ENCODE measurements at regions not wholly inside any gene's neighbourhood (a gene's known extent, or its start where the extent isn't known, plus 50 kb on each side); places are given as distances from the start of the nearest gene placed in this dataset.
"Not testable (repeated sequence)": the region's sequence is repeated elsewhere in the genome, so short reads cannot be mapped to it uniquely, and the experiment has no call there.

DNA sequence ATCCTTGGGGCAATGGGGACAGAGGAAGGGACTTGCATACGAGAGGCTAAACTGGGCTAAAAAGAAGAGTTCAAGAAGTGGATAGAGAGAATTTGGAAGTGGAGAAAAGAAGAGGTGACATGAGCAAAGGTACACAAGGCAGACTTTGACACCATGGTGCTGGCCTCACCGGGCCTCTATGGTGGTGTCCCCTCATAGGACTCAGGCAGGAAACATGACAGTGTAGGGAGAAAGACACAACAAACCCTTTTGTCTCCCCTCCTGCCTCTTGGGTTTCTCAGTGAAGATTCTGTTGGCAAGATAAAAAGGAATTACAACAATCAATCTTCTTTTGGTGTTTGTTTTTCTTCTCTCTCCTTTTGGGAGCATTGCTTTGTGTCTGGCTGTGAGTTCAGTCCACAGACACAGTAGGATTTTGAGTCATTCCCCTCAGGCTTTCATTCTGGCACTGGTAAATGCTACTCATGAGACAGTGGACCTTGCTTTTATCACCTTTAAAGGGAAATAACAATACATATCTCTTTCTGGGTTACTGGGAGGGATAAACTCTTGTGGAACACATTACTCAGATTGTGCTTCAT lies 827.7 kb downstream of the TNS3 start:
- TF ChIP-seq, protein P1, sequence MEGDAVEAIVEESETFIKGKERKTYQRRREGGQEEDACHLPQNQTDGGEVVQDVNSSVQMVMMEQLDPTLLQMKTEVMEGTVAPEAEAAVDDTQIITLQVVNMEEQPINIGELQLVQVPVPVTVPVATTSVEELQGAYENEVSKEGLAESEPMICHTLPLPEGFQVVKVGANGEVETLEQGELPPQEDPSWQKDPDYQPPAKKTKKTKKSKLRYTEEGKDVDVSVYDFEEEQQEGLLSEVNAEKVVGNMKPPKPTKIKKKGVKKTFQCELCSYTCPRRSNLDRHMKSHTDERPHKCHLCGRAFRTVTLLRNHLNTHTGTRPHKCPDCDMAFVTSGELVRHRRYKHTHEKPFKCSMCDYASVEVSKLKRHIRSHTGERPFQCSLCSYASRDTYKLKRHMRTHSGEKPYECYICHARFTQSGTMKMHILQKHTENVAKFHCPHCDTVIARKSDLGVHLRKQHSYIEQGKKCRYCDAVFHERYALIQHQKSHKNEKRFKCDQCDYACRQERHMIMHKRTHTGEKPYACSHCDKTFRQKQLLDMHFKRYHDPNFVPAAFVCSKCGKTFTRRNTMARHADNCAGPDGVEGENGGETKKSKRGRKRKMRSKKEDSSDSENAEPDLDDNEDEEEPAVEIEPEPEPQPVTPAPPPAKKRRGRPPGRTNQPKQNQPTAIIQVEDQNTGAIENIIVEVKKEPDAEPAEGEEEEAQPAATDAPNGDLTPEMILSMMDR (IDR thresholded peaks at IDR 0.05; ENCODE audit: unreplicated experiment), result no peak
- Mint-ChIP-seq H3K9me3 (ENCODE audit: unreplicated experiment) (no peaks in the 10 kb centered on the region), H3K4me3 (ENCODE audit: unreplicated experiment) (no peak overlapping the region), H3K27ac (ENCODE audit: low read depth, unreplicated experiment) (peak overlapping the region; percentile 47), H3K4me1 (ENCODE audit: insufficient read depth, unreplicated experiment) (peaks cover 42% of the 10 kb centered on the region), H3K27me3 (ENCODE audit: insufficient read depth, unreplicated experiment) (no peaks in the 10 kb centered on the region), H3K36me3 (ENCODE audit: insufficient read depth, unreplicated experiment) (no peaks in the 10 kb centered on the region)
- ChIA-PET POLR2A (interaction anchor here (2.6 kb wide), 1 partner anchor 178 kb away, joined by 16 read pairs; no protein-coding TSS in a partner anchor), CTCF (interaction anchor here (0.5 kb wide), 1 partner anchor 214 kb away, joined by 3 read pairs; no protein-coding TSS in a partner anchor)
- peak; percentile 81 for DNase-seq (ENCODE audit: unreplicated experiment)
- no TSS peak for BruUV-seq (replicated peaks)
- intact Hi-C loops (cut with micrococcal nuclease), result loop anchor here (5.0 to 10.0 kb wide), 2 partner anchors 299 to 333 kb away; no protein-coding TSS in a partner anchor

DNA sequence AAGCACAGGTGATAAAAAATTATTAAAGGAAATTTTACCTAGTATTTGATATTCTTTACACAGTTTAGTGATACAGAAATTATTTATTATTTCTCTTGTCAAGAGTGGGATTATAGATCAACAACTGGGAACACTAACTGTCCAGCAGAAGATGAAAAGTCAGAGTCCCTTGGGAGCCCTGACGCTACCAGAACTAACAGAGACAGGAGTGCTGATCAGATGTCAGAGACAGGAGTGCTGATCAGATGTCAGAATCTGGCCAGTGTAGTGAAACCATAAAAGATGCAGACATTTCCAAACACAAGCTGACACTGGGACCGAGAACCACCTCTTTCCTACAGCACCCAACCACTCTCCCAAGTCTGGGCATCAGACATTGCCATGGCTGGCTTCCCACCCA lies 828.2 kb downstream of the TNS3 start:
- ChIA-PET CTCF (interaction anchor here (0.6 kb wide), 1 partner anchor 11 kb away, joined by 3 read pairs; no protein-coding TSS in a partner anchor), POLR2A (interaction anchor here (1.0 to 2.6 kb wide), 7 partner anchors 9 to 829 kb away, joined by 3 to 16 read pairs (median 4); no protein-coding TSS in a partner anchor)
- H3K4me1 Mint-ChIP-seq (ENCODE audit: insufficient read depth, unreplicated experiment), result peaks cover 42% of the 10 kb centered on the region
- no peaks in the 10 kb centered on the region for H3K27me3 Mint-ChIP-seq (ENCODE audit: insufficient read depth, unreplicated experiment)
- no TSS peak for BruUV-seq (replicated peaks)
- H3K27ac Mint-ChIP-seq (ENCODE audit: low read depth, unreplicated experiment), result peak overlapping the region; percentile 47
- H3K9me3 Mint-ChIP-seq (ENCODE audit: unreplicated experiment), result no peaks in the 10 kb centered on the region
- intact Hi-C loops (cut with micrococcal nuclease), result loop anchor here (2.0 to 10.0 kb wide), 3 partner anchors 179 to 334 kb away; no protein-coding TSS in a partner anchor
- DNase-seq (ENCODE audit: unreplicated experiment), result no peak
- TF ChIP-seq, protein P1 (IDR thresholded peaks at IDR 0.05; ENCODE audit: unreplicated experiment), result no peak
- H3K4me3 Mint-ChIP-seq (ENCODE audit: unreplicated experiment), result no peak overlapping the region
- no peaks in the 10 kb centered on the region for H3K36me3 Mint-ChIP-seq (ENCODE audit: insufficient read depth, unreplicated experiment)

DNA sequence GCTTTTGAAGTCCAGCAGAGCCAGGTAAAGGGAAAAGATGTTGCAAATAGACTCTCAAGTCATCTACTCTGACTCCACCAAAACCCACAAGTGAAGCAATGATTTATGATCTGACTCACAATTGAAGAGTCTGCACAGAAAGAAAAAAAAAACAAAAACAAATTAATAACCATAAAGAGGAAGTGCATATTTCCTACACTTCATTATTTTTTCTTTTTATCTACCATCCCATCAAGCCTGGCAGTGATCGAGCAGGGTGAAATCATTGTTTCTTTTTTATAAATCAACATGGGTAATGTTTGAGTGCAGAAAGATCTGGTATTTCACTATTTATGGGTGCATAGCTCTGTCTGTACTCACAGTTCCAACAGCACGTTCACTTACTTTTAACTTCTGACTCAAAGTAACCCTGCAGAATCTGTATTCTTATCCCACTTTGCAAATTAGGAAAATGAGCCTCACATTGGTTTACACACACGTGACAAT lies 829.0 kb downstream of the TNS3 start:
- ChIA-PET POLR2A (interaction anchor here (0.6 to 2.6 kb wide), 12 partner anchors 10 to 829 kb away, joined by 3 to 16 read pairs (median 4); no protein-coding TSS in a partner anchor), CTCF (interaction anchor here (0.6 kb wide), 1 partner anchor 12 kb away, joined by 3 read pairs; no protein-coding TSS in a partner anchor)
- TF ChIP-seq, protein P1 (IDR thresholded peaks at IDR 0.05; ENCODE audit: unreplicated experiment), result no peak
- peaks cover 42% of the 10 kb centered on the region for H3K4me1 Mint-ChIP-seq (ENCODE audit: insufficient read depth, unreplicated experiment)
- H3K36me3 Mint-ChIP-seq (ENCODE audit: insufficient read depth, unreplicated experiment), result no peaks in the 10 kb centered on the region
- no TSS peak for BruUV-seq (replicated peaks)
- H3K27me3 Mint-ChIP-seq (ENCODE audit: insufficient read depth, unreplicated experiment), result no peaks in the 10 kb centered on the region
- no peak overlapping the region for H3K4me3 Mint-ChIP-seq (ENCODE audit: unreplicated experiment)
- peak; percentile 88 for DNase-seq (ENCODE audit: unreplicated experiment)
- intact Hi-C loops (cut with micrococcal nuclease), result loop anchor here (1.0 to 10.0 kb wide), 4 partner anchors 31 to 334 kb away; no protein-coding TSS in a partner anchor
- no peaks in the 10 kb centered on the region for H3K9me3 Mint-ChIP-seq (ENCODE audit: unreplicated experiment)
- H3K27ac Mint-ChIP-seq (ENCODE audit: low read depth, unreplicated experiment), result peak overlapping the region; percentile 47

DNA sequence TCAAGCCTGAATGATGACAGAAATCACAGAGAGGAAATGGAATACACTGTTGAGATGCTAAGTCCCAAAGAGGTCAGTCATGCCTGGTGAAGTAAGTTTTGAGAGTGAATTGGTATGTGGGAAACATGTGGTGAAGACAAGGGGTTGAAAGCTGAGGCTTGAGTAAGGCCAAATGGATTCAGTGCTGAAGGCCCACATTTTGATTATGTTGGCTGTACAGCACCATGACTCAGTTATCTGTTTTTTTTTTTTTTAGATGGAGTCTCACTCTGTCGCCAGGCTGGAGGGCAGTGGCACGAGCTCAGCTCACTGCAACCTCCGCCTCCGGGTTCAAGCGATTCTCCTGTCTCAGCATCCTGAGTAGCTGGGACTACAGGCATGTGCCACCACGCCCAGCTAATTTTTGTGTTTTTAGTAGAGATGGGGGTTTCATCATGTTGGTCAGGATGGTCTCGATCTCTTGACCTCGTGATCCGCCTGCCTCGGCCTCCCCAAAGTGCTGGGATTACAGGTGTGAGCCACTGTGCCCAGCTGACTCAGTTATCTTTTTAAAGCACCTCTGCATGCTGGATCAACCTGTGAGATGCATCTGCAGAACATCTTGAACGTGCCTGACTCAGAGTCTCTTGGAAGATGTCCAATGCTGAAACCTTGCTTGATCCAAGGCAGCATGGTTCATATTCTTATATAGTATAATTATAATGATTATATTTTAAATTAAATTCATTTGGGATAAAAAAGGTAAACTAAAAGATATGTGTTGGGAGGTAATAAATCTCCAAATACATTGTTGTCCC lies 829.8 kb downstream of the TNS3 start:
- H3K4me3 Mint-ChIP-seq (ENCODE audit: unreplicated experiment); BruUV-seq (replicated peaks); H3K36me3 Mint-ChIP-seq (ENCODE audit: insufficient read depth, unreplicated experiment); H3K9me3 Mint-ChIP-seq (ENCODE audit: unreplicated experiment); H3K27me3 Mint-ChIP-seq (ENCODE audit: insufficient read depth, unreplicated experiment): not testable (repeated sequence)
- ChIA-PET POLR2A (interaction anchor here (0.6 to 2.6 kb wide), 8 partner anchors 12 to 297 kb away, joined by 3 to 16 read pairs (median 4); no protein-coding TSS in a partner anchor), CTCF (interaction anchor here (0.6 to 0.7 kb wide), 3 partner anchors 168 to 1355 kb away, joined by 3 to 5 read pairs (median 3); no protein-coding TSS in a partner anchor)
- Mint-ChIP-seq H3K4me1 (ENCODE audit: insufficient read depth, unreplicated experiment) (peaks cover 42% of the 10 kb centered on the region), H3K27ac (ENCODE audit: low read depth, unreplicated experiment) (peak overlapping the region; percentile 47)
- intact Hi-C loops (cut with micrococcal nuclease), result loop anchor here (1.0 to 10.0 kb wide), 4 partner anchors 32 to 335 kb away; no protein-coding TSS in a partner anchor
- peak; percentile 86 for DNase-seq (ENCODE audit: unreplicated experiment)
